ENCODE measurements at regions not wholly inside any gene's neighbourhood (a gene's known extent, or its start where the extent isn't known, plus 50 kb on each side); places are given as distances from the start of the nearest gene placed in this dataset.

GRCh38 chr12:105804591-105805265 is 334.0 kb downstream of the NUAK1 start:
- no peak for TF ChIP-seq CTCF (IDR thresholded peaks at IDR 0.05; ENCODE audit: extremely low read depth, insufficient read depth, missing control alignments)
- no peak for DNase-seq (ENCODE audit: low spot score)
- in situ Hi-C loops (cut with MboI; ENCODE audit: low pct_unique_long_range_greater_than_20kb, low sequenced_read_pairs, unreplicated experiment), result no loop called here

GRCh38 chr12:105805730-105806399 is 332.9 kb downstream of the NUAK1 start:
- DNase-seq (ENCODE audit: low spot score), result no peak
- TF ChIP-seq CTCF (IDR thresholded peaks at IDR 0.05; ENCODE audit: extremely low read depth, insufficient read depth, missing control alignments), result no peak
- in situ Hi-C loops (cut with MboI; ENCODE audit: low pct_unique_long_range_greater_than_20kb, low sequenced_read_pairs, unreplicated experiment), result no loop called here

- no peak for TF ChIP-seq CTCF (IDR thresholded peaks at IDR 0.05; ENCODE audit: extremely low read depth, insufficient read depth, missing control alignments)
- DNase-seq (ENCODE audit: low spot score), result no peak
- in situ Hi-C loops (cut with MboI; ENCODE audit: low pct_unique_long_range_greater_than_20kb, low sequenced_read_pairs, unreplicated experiment), result no loop called here
Measured at GRCh38 chr12:105806400-105806770, 332.4 kb downstream of the NUAK1 start.

GRCh38 chr12:105812366-105812765 is 326.4 kb downstream of the NUAK1 start:
- TF ChIP-seq CTCF (IDR thresholded peaks at IDR 0.05; ENCODE audit: extremely low read depth, insufficient read depth, missing control alignments), result no peak
- no peak for DNase-seq (ENCODE audit: low spot score)
- in situ Hi-C loops (cut with MboI; ENCODE audit: low pct_unique_long_range_greater_than_20kb, low sequenced_read_pairs, unreplicated experiment), result no loop called here

- no peak for DNase-seq (ENCODE audit: low spot score)
- no peak for TF ChIP-seq CTCF (IDR thresholded peaks at IDR 0.05; ENCODE audit: extremely low read depth, insufficient read depth, missing control alignments)
- in situ Hi-C loops (cut with MboI; ENCODE audit: low pct_unique_long_range_greater_than_20kb, low sequenced_read_pairs, unreplicated experiment), result no loop called here
Measured at GRCh38 chr12:105813201-105813600, 325.6 kb downstream of the NUAK1 start.

- DNase-seq (ENCODE audit: low spot score), result no peak
- no peak for TF ChIP-seq CTCF (IDR thresholded peaks at IDR 0.05; ENCODE audit: extremely low read depth, insufficient read depth, missing control alignments)
- in situ Hi-C loops (cut with MboI; ENCODE audit: low pct_unique_long_range_greater_than_20kb, low sequenced_read_pairs, unreplicated experiment), result no loop called here
Measured at GRCh38 chr12:105814283-105814682, 324.5 kb downstream of the NUAK1 start.

Measured in GM13977 (cell line).